GM19043 (cell line): ENCODE measurements at regions not wholly inside any gene's neighbourhood (a gene's known extent, or its start where the extent isn't known, plus 50 kb on each side); places are given as distances from the start of the nearest gene placed in this dataset.

ENCODE experiments used
- ATAC-seq: cut with Tn5 transposase; IDR thresholded peaks from one replicate; pipeline ENCODE4 v1.9.1; 2021; ENCODE audit warnings: low read depth; ENCODE audit not compliant: unreplicated experiment

DNA sequence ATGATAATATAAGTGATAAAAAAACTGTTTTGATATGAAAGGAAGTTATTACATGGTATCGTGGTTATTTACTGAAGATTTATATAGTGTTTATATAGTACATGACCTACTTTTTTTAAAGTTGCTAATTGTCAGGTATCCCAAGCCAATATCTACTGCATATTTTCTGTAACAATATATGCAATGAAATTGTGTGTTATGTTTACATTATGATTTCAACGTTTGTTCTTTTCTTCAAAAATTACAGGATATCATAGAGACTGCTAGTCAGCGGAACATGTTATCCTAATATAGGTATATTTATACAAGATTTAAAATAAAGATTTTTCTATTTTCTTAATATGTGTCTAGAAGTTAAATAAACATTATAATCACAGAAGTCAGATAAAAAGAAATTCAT is 167.5 kb upstream of the DPYD start:
- ATAC-seq, result no peak

GRCh38 chr1:98086796-98087441 is 166.1 kb upstream of the DPYD start:
- ATAC-seq, result no peak

- ATAC-seq, result no peak
These were observed 165.3 kb upstream of the DPYD start for GRCh38 chr1:98086156-98086555.

GRCh38 chr1:98084188-98084587 is 163.4 kb upstream of the DPYD start:
- ATAC-seq, result no peak

DNA sequence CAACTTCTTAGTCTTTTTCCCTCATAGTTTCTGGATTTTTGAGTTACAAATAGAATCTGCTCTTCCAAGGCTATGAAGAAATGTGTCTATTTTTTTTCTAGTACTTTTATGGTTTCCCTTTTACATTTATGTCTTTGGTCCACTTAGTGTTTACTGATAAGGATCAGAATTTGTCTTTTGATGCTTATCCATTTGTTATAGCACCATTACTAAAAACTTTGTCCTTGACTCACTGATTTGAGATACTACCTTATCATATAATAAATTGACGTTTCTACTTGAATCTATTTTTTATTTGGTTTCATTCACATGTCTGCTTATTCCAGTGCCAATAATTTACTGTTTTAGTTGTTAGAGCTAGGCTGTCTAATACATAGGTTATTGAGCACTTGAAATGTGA is 161.1 kb upstream of the DPYD start:
- ATAC-seq, result no peak

DNA sequence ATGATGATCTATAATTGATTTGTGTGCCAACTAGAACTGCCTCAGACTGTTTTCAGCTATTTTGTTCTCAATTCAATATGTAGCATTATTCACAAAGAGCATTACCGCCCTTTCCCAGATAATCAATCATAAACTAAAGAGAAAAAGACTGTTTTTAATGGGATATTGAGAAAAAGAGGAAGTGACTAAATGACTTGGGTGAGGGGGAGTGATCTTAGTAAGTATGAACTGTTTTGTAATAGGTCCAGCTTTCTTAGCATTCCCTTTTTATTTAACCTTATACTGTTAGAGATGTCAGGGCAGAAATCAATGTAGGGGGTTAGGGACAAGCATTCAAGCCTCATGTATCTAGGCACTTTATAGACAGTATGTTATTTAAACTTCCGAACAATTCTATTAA is 157.8 kb upstream of the DPYD start:
- ATAC-seq, result no peak

DNA sequence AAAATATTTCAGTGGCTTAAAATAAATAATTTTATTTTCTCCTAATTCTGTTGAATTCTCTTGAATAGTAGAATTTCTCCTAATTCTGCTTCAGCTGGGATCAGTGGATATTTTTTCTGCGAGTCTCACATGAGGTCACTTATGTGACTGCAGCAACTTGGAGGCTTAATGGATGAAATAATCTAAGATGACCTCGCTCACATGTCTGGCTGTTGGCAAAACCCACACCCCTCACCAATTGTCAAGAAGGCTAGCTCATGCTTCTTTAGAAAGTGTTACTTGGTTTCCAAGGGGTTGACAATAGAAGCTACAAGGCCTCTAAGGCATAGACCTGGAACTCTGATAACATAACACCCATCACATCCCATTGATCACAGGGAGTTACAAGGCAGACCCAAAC is 156.9 kb upstream of the DPYD start:
- ATAC-seq, result no peak

- ATAC-seq, result no peak
These were observed 154.8 kb upstream of the DPYD start for GRCh38 chr1:98075626-98076025.

DNA sequence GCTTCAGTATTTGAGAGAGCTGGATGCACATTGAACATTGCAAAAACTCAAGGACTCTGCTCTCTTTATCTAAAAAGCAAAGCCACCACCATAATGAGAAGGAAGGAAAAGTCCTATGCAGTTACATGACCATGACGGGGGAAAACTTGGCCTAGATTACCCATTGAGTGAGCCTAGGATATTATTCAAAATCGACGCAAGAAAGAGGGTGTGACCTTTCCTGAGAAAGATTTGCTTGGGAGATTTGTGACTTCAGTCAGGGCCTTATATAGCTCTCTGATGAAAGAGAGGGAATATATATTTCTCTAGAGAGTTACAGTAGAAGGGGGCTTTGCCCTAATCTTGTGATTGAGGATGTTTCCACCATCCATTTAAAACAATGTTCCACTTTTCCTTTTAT is 153.0 kb upstream of the DPYD start:
- ATAC-seq, result no peak

- no peak for ATAC-seq
These were observed 152.3 kb upstream of the DPYD start for GRCh38 chr1:98073106-98073505.

DNA sequence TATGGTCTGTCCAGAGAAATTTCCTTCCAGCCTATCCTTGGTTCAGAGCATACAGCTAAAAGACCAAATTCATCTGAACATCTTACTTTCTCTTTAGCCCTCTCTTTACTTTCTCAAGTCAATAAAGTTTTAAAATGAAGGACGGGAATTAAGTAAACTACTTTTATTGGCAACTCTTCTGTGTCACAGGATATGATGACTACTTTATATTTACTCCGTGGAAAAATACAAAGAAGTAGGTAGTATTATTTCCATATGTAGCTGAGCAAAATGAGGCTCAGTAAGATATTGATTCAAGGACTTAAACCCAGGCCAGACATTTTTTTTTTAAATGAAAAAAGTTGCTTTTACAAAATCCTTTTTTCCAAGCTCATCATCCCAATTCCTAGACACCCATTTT is 151.2 kb upstream of the DPYD start:
- ATAC-seq, result no peak

DNA sequence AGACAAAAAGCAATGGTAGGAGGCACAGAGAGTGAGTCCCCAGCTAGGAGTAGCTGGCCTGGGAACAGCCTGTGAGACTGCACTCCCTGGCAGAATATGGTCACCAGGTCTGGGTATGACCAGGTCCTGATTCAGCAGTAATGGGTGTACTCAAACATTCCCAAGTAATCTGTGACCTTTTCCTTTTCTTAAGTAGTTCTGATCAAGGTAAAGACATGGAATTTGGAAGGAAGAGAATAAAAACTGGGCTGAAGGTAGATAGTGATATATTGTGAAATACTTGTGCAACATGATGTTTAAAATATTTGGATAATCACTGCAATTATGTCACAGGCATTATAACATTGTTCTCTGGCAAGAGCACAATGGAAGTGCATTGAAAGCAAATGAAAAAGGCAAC is 147.2 kb upstream of the DPYD start:
- ATAC-seq, result no peak

- no peak for ATAC-seq
These were observed 146.1 kb upstream of the DPYD start for GRCh38 chr1:98066911-98067310.

- ATAC-seq, result no peak
These were observed 138.8 kb upstream of the DPYD start for GRCh38 chr1:98059620-98060019.

GRCh38 chr1:98058676-98059075 is 137.8 kb upstream of the DPYD start:
- ATAC-seq, result no peak

DNA sequence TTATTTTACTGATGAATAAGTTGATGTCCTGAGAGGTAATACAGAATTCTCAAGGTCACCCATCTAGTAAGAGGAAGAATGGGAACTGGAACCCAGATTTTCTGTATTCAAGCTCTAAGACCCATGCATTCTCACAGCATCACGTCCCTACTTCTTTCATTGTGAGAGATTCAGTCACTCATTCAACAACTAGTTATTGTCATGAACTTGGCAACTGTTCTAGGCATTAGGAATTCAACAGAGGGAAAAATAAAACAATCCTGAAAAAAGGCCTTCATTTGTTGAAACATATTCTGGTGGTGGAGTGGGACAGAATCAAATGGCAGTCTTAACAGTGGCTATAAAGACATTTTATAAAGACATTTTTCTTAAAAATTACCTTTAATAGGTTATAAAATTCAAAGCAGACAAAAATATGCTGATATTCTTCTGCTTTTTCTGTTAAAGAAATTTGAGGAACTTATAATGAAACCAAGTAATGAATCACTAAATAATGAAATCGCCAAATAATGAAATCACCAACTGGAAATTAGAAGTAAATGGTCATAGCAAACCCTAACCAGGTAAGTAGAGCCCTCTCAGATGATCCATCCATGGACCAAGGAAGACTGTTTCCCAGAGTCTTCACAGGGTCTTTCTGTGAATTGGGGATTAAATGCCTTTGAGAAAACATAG is 136.5 kb upstream of the DPYD start:
- ATAC-seq, result no peak

DNA sequence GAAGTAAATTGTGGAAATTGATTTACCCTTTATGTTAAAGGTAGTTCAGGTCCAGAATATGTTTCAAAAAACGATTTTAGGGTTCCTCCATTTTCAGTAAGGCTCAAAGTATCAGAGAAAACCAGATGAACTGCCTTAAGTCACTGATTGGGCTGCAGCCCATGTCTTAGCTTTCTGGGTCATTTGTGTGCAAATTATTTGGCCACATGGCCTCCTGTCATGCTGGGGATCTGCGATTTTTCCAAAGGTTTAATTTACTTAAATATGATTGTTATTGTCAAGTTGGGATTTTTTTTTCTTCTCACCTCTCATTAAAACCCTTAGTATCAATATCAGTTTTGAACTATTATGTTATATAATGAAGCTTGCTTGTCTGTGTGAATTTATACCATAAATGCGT is 135.9 kb upstream of the DPYD start:
- ATAC-seq, result no peak

DNA sequence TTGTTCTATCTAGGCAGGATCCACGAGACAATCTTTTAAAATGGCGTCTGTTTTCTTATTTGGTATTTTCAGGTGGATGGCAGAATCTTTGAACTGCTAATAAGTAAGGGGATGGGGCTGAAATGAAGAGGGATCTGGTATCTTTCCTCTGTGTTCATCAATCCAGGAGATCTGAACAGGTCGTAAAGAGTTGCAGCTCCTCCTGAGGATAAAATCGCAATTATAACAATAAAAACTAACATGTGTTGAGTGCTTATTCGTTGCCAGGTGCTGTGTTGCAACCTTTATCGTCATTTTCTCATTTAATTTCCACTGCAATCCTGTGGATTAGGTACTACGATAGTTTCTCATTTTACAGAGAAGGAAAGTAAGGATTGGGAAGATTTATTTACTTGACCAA is 134.6 kb upstream of the DPYD start:
- no peak for ATAC-seq

DNA sequence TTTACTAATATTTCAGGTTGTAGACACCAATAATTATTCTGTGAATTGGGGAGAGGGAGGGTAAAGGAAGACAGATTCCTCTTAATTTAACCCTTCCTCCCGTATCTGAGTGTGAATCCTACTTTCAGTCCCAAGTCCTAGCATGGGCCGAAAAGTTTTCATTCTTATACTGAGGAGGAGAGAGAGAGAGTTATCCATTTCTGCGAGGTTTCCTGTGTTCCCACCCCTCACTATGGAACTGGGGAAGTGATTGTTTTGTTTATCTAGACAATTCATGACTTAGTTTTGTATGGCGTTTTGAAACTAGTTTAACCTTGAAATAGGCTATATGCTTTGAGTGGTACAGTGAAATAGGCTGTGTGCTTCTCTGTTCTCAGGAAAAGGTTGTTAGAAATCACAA is 134.0 kb upstream of the DPYD start:
- no peak for ATAC-seq

DNA sequence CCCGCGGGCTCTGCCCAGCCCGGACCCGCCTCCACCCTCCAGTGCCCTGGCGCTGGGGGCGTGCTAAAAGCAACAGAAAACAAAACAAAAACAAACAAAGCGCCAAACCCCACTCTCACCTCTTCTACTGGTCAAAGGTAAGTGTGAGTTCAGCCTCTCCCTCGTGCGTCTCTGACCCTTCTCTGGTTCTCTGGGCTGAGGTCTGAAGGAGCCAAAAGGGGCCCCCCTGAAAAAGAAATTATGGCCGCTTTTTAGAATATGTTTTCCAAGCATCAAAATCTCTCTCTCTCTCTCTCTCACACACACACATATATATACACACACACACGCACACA is 133.5 kb upstream of the DPYD start:
- no peak for ATAC-seq

- ATAC-seq, result peak; percentile 88
These were observed 132.9 kb upstream of the DPYD start for GRCh38 chr1:98053471-98054366.
